Suppressor macrophage (primary cell): ENCODE measurements at regions not wholly inside any gene's neighbourhood (a gene's known extent, or its start where the extent isn't known, plus 50 kb on each side); places are given as distances from the start of the nearest gene placed in this dataset.
"Not testable (repeated sequence)": the region's sequence is repeated elsewhere in the genome, so short reads cannot be mapped to it uniquely, and the experiment has no call there.

Experiments
- DNase-seq, 4 experiments: peaks; one replicate each; pipeline ENCODE4 v3.0.0-alpha.2; 2020 to 2022

GRCh38 chr5:176018598-176018997 is 50.5 kb upstream of the THOC3 start:
- DNase-seq = not testable (repeated sequence)

GRCh38 chr5:176020852-176021251 is 52.7 kb upstream of the THOC3 start:
- DNase-seq = not testable (repeated sequence)

- DNase-seq = not testable (repeated sequence)
Observed at GRCh38 chr5:176023535-176023934, 55.4 kb upstream of the THOC3 start.

- DNase-seq = not testable (repeated sequence)
Observed at GRCh38 chr5:176029445-176029844, 61.3 kb upstream of the THOC3 start.

GRCh38 chr5:176030361-176031117 is 62.4 kb upstream of the THOC3 start:
- not testable (repeated sequence) for DNase-seq

- DNase-seq = not testable (repeated sequence)
Observed at GRCh38 chr5:176031118-176031510, 63.0 kb upstream of the THOC3 start.

- not testable (repeated sequence) for DNase-seq
Observed at GRCh38 chr5:176033186-176033585, 65.1 kb upstream of the THOC3 start.

GRCh38 chr5:176034407-176035200 is 66.5 kb upstream of the THOC3 start:
- DNase-seq = not testable (repeated sequence)

GRCh38 chr5:176035201-176035530 is 67.1 kb upstream of the THOC3 start:
- not testable (repeated sequence) for DNase-seq

GRCh38 chr5:176035816-176036308 is 67.7 kb upstream of the THOC3 start:
- DNase-seq = not testable (repeated sequence)

- not testable (repeated sequence) for DNase-seq
Observed at GRCh38 chr5:176036391-176036790, 68.3 kb upstream of the THOC3 start.

GRCh38 chr5:176037190-176037589 is 69.1 kb upstream of the THOC3 start:
- DNase-seq = not testable (repeated sequence)

GRCh38 chr5:176040105-176040801 is 72.1 kb upstream of the THOC3 start:
- not testable (repeated sequence) for DNase-seq

GRCh38 chr5:176041248-176041994 is 73.3 kb upstream of the THOC3 start:
- DNase-seq = not testable (repeated sequence)

GRCh38 chr5:176042020-176042658 is 74.0 kb upstream of the THOC3 start:
- DNase-seq = not testable (repeated sequence)

GRCh38 chr5:176043252-176043829 is 75.2 kb upstream of the THOC3 start:
- DNase-seq = not testable (repeated sequence)

GRCh38 chr5:176043986-176044385 is 75.9 kb upstream of the THOC3 start:
- not testable (repeated sequence) for DNase-seq

- not testable (repeated sequence) for DNase-seq
Observed at GRCh38 chr5:176044431-176044830, 76.3 kb upstream of the THOC3 start.

- not testable (repeated sequence) for DNase-seq
Observed at GRCh38 chr5:176045442-176045841, 77.3 kb upstream of the THOC3 start.

GRCh38 chr5:176048671-176049070 is 80.6 kb upstream of the THOC3 start:
- DNase-seq = not testable (repeated sequence)
